HG02840 (cell line): ENCODE measurements at regions not wholly inside any gene's neighbourhood (a gene's known extent, or its start where the extent isn't known, plus 50 kb on each side); places are given as distances from the start of the nearest gene placed in this dataset.
"Not testable (repeated sequence)": the region's sequence is repeated elsewhere in the genome, so short reads cannot be mapped to it uniquely, and the experiment has no call there.

Experiments
- ATAC-seq: cut with Tn5 transposase; IDR thresholded peaks from one replicate; pipeline ENCODE4 v1.9.1; 2021; ENCODE audit warnings: mild to moderate bottlenecking, moderate library complexity, moderate number of reproducible peaks; ENCODE audit not compliant: unreplicated experiment, low FRiP score

GRCh38 chr15:81642451-81642990 is 268.5 kb upstream of the TMC3 start:
- ATAC-seq: no peak

GRCh38 chr15:81636064-81636463 is 262.1 kb upstream of the TMC3 start:
- not testable (repeated sequence) for ATAC-seq

- ATAC-seq: no peak
Observed at GRCh38 chr15:81633889-81634288, 259.9 kb upstream of the TMC3 start.

GRCh38 chr15:81625896-81626295 is 251.9 kb upstream of the TMC3 start:
- no peak for ATAC-seq

GRCh38 chr15:81619002-81619401 is 245.0 kb upstream of the TMC3 start:
- no peak for ATAC-seq

GRCh38 chr15:81612631-81613030 is 238.6 kb upstream of the TMC3 start:
- no peak for ATAC-seq

- no peak for ATAC-seq
Observed at GRCh38 chr15:81611679-81612078, 237.7 kb upstream of the TMC3 start.

- ATAC-seq: no peak
Observed at GRCh38 chr15:81608309-81608829, 234.4 kb upstream of the TMC3 start.

GRCh38 chr15:81604713-81605112 is 230.7 kb upstream of the TMC3 start:
- no peak for ATAC-seq

- ATAC-seq: no peak
Observed at GRCh38 chr15:81596159-81596865, 222.3 kb upstream of the TMC3 start.

GRCh38 chr15:81595752-81596151 is 221.7 kb upstream of the TMC3 start:
- ATAC-seq: no peak

GRCh38 chr15:81589671-81590070 is 215.7 kb upstream of the TMC3 start:
- ATAC-seq: no peak

- no peak for ATAC-seq
Observed at GRCh38 chr15:81575436-81576123, 201.6 kb upstream of the TMC3 start.

GRCh38 chr15:81573098-81573746 is 199.2 kb upstream of the TMC3 start:
- no peak for ATAC-seq

GRCh38 chr15:81572190-81572589 is 198.2 kb upstream of the TMC3 start:
- ATAC-seq: no peak

- no peak for ATAC-seq
Observed at GRCh38 chr15:81569286-81570080, 195.5 kb upstream of the TMC3 start.

- ATAC-seq: no peak
Observed at GRCh38 chr15:81567924-81568323, 193.9 kb upstream of the TMC3 start.

- no peak for ATAC-seq
Observed at GRCh38 chr15:81562986-81563385, 189.0 kb upstream of the TMC3 start.

GRCh38 chr15:81560405-81560804 is 186.4 kb upstream of the TMC3 start:
- no peak for ATAC-seq

- ATAC-seq: no peak
Observed at GRCh38 chr15:81558056-81558455, 184.0 kb upstream of the TMC3 start.
